NCI-H1694 (cell line): ENCODE measurements at regions not wholly inside any gene's neighbourhood (a gene's known extent, or its start where the extent isn't known, plus 50 kb on each side); places are given as distances from the start of the nearest gene placed in this dataset.
"Not testable (repeated sequence)": the region's sequence is repeated elsewhere in the genome, so short reads cannot be mapped to it uniquely, and the experiment has no call there.

Source experiments
- DNase-seq: peaks from one replicate; lab custom pipeline; 2025; lab: John Stamatoyannopoulos, UW

DNA sequence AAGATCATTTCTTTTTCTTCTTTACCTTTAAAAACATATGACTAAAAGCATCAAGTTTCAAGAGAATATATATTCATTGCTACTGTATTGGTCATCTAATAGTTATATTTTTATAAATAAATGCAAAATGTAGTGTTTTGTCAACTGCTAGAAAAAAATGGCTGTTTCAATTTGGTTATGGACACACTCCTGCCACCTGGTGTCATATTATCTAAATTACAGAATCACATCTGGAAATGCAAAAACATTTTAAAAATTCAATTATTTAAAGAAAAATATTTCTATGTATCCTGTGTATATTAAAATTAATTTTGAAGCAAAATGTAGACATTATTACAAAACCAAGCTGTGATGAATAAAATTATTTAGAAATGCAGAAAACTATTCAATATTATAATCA is 329.4 kb upstream of the PCDH18 start:
- no peak for DNase-seq

- DNase-seq, result no peak
Measured at GRCh38 chr4:137853424-137853823, 321.1 kb upstream of the PCDH18 start.

DNA sequence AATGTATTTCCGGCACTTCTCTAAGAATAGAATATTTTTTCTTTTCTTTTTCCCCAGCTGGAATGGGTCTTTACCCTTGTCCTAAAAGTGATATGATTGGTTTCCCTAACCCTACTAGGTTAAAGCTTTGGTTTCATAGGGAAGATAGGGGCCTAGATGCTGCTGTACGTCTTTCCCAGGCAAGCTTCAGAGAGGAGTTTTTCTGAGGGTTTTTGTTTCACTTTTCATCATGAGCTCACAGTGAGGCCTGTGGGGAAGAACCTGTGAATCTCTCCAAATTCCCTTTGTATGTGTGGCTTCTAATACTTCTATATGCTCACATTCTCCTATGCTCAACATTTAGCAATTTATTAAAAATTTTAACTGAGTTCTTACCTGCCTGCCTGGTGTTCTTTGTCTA is 320.0 kb upstream of the PCDH18 start:
- no peak for DNase-seq

DNA sequence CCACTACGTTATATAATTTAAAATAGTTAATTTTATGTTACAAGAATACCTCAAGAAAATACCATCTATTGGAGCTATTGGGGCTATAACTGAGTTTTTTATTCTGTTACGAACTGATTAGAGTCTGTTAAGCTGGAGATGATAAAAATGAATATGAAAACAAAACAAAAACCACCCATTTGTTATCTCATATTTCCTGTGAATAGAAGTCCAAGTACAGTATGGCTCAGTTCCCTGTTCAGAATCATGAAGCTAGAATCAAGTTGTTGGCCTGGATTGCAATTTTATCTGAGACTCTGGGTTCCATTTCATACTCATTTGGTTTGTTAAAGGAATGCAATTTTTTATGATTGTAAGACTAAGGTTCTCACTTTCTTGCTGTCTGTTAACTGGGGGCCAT is 319.1 kb upstream of the PCDH18 start:
- no peak for DNase-seq

DNA sequence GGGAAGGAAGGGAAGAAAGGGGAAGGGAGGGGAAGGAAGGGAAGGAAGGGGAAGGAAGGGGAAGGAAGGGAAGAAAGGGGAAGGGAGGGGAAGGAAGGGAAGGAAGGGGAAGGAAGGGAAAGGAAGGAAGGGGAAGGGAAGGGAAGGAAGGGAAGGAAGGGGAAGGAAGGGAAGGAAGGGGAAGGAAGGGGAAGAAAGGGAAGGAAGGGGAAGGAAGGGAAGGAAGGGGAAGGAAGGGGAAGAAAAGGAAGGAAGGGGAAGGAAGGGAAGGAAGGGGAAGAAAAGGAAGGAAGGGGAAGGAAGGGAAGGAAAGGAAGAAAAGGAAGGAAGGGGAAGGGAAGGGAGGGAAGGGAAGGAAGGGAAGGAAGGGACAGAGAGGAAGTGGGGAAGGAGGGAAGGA is 295.7 kb upstream of the PCDH18 start:
- DNase-seq, result not testable (repeated sequence)

GRCh38 chr4:137825505-137825904 is 293.2 kb upstream of the PCDH18 start:
- DNase-seq, result no peak

DNA sequence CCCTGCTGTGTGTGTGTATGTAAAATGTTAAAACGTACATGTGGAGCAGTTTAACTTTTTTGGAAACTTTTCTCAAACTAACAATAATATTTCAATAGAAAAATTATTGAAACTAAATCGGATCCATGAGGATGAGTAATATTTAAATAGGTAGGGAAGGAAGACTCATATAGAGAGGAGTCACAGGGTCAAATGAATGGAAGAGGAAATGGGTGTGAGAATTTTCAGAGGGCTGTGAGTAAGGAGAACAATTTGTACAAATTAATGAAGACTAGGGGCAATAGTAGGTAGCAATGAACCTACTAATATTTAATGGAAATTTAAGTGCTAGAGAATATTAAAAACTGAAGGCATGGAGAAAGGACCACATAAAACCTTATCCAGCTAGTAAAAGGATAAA is 290.7 kb upstream of the PCDH18 start:
- DNase-seq, result no peak

DNA sequence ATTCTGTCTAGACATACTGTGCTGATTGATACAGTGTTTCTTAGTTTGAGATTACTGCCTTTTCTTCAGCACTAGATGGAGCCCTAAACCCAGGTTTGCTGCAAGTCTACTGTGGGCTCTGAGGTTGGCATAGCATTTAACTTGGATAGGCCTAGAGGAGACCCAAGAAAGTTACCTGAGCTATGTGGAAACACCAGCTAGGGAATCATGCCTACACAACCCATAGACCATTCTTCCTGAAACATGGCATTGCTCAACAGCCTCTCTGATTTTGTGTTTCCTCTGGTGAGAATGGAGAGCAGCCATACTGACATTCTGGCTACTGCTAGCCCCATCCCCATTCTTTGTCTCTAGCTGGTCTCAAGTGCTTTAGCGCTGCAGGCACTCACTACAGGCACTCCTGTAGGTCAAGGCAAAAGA is 287.7 kb upstream of the PCDH18 start:
- DNase-seq, result no peak

- no peak for DNase-seq
Measured at GRCh38 chr4:137812258-137812657, 280.0 kb upstream of the PCDH18 start.

GRCh38 chr4:137806420-137806819 is 274.1 kb upstream of the PCDH18 start:
- no peak for DNase-seq

DNA sequence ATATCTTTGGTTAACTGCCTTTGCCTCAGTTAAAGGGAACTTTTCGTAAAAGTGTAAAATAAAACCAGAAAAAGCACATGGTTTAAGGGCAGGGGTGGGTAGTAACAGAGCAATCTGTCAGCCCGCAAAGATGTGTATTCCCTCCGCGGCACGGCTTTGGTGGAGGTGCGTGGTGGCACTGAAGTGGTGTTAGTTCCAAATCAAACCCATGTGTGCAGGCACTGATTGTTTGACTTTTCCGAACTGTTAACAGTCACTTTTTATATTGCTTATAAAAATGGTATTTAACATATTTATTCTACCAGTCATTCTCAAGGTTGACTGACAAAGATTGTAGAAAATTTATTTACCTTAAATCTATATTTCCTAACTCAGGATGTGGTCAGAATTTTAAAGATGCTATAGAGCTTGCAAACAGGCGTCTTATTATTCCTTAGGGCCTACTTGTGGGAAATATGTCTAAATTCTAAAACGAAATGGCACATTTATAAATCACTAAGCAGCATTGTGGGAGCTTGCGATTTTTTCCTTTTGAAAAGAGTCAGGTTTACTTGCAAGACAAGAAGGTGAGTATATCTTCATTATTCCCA is 272.7 kb upstream of the PCDH18 start:
- no peak for DNase-seq

GRCh38 chr4:137800861-137801260 is 268.6 kb upstream of the PCDH18 start:
- DNase-seq, result no peak

DNA sequence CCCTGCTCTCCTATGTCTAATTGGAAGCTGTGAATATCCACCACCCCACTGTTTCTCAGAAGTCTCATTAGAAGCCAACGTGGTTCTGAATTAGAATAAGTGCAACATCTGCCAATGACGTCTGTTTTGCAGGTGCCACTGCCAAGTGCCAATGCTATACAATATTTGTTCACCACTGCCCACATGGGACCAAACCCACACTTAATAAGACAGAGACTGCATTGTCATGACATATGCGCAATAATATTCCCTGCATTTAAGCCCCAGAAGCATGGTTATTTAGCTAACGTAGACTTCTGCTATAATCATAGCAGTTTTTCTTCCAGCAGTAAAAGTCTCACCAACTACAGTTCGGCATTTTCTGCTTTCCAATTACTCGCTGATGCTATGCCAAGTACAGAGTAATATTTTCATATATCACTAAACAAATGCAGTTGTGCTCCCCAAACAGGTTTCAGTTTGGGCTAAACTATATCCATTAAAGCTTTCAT is 262.5 kb upstream of the PCDH18 start:
- DNase-seq, result peak; percentile 85

DNA sequence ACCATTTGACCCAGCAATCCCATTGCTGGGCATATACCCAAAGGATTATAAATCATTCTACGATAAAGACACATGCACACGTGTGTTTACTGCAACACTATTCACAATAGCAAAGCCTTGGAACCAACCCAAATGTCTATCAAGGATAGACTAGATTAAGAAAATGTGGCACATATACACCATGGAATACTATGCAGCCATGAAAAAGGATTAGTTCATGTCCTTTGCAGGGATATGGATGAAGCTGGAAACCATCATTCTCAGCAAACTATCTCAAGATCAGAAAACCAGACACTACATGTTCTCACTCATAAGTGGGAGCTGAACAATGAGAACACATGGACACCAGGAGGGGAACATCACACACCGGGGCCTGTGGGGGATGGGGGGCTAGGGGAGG is 257.0 kb upstream of the PCDH18 start:
- DNase-seq, result not testable (repeated sequence)

- DNase-seq, result not testable (repeated sequence)
Measured at GRCh38 chr4:137783923-137784322, 251.6 kb upstream of the PCDH18 start.

GRCh38 chr4:137775701-137776100 is 243.4 kb upstream of the PCDH18 start:
- no peak for DNase-seq

GRCh38 chr4:137774501-137774900 is 242.2 kb upstream of the PCDH18 start:
- no peak for DNase-seq

GRCh38 chr4:137768881-137769280 is 236.6 kb upstream of the PCDH18 start:
- no peak for DNase-seq

- DNase-seq, result no peak
Measured at GRCh38 chr4:137768196-137768595, 235.9 kb upstream of the PCDH18 start.

DNA sequence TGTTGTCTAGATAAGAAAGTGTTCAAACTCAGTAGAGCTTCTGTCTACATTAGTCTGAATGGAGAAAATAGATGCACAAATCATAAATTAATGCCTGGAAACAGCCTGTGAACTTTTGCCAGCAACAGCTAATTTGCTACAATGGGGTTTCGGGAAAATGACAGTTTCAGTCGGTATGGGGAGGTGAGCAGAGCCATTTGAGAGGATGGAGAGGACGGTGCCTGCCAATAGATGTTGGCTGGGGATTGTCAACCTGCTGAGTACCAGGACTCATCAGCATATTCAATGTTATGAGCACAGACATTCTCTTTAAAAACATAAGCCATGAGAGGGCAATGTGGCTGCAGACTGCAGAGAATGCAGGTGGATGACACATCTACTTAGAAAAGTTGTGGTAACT is 230.3 kb upstream of the PCDH18 start:
- no peak for DNase-seq

DNA sequence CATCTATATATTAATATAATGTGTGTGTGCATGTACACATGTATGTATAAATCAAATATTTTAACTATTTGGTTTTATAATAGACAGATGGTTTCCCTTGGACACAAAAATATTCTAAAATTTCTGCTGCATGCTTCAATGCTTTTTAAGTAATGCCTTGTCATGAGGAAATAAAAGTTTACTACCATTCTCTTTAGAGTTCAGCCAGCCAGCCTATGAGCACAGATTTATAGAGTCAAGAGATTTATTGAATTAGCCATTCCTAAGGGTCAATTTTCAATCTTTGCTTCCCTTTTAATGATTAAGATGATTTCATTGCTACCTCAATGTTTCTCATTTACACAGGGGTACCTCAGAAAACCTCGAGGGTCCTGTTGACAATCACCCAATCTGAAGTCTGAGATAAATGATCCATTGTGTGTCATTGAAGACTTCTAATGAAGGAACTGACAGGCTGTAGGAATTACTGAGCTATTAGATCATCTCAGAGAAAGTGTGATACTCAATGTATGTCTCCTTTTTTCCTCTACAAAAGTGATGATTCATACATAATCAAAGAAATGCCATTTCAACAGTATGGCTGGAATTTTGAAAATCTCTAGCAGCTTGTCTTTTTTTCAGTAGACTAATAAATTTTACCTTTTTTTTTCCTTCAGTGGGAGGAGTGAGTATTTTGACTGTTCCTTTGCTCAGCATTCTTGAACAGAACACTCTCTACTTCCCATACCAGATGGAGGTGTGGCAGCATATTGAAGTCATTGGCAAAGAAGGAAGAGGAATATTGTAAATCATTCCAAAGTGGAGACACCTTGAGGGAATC is 222.6 kb upstream of the PCDH18 start:
- no peak for DNase-seq

GRCh38 chr4:137749466-137749865 is 217.2 kb upstream of the PCDH18 start:
- no peak for DNase-seq

DNA sequence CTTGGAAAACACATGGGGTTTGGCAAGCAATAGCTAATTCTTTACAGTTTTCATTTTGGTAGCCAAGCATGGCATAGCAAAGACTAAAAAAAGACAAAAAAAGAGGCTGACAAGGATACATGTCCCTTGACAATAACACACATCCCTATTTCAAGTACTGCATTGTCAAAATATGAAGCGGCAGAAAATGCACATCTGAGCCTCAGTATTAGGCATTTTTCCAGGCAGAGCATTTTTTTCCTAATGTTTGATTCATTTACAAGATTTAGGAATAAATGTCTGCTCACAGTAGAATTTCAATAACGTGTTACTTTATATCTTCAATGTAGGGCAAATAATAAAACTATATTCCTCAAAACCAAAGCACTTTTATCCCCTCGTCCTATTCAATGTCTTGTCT is 216.3 kb upstream of the PCDH18 start:
- DNase-seq, result no peak

GRCh38 chr4:137740141-137740540 is 207.8 kb upstream of the PCDH18 start:
- no peak for DNase-seq
